IMR-90 (cell line): ENCODE measurements at regions not wholly inside any gene's neighbourhood (a gene's known extent, or its start where the extent isn't known, plus 50 kb on each side); places are given as distances from the start of the nearest gene placed in this dataset.

Experiments used
- CTCF ChIP-seq: conservative IDR thresholded peaks from 2 replicates; pipeline ENCODE4 v1.5.1; 2012; ENCODE audit warnings: mild to moderate bottlenecking, low read depth, low read length, improper control_type of control experiment
- FOS ChIP-seq: fragments of 150-350 bp; IDR thresholded peaks from 2 replicates; pipeline ENCODE4 v1.6.1; 2016; ENCODE audit warnings: low read depth, low read length
- MAZ ChIP-seq: IDR thresholded peaks from 2 replicates; pipeline ENCODE4 v1.6.1; 2012; ENCODE audit warnings: low read depth, mild to moderate bottlenecking, low read length, improper control_type of control experiment, moderate library complexity, borderline replicate concordance
- POLR2A ChIP-seq: IDR thresholded peaks from 2 replicates; pipeline ENCODE4 v1.6.1; 2012; ENCODE audit warnings: mild to moderate bottlenecking, low read depth, low read length
- RAD21 ChIP-seq: IDR thresholded peaks from 2 replicates; pipeline ENCODE4 v1.6.1; 2012; ENCODE audit warnings: low read length, improper control_type of control experiment
- RFX5 ChIP-seq: IDR thresholded peaks from 2 replicates; pipeline ENCODE4 v1.8.0; 2012; ENCODE audit warnings: low read depth, mild to moderate bottlenecking, low read length, moderate library complexity
- TF ChIP-seq, protein P1 (sequence below): fragments of 150-350 bp; IDR thresholded peaks from 2 replicates; pipeline ENCODE4 v1.6.1; 2016; ENCODE audit warnings: low read depth, mild to moderate bottlenecking, low read length, moderate library complexity, borderline replicate concordance

DNA sequence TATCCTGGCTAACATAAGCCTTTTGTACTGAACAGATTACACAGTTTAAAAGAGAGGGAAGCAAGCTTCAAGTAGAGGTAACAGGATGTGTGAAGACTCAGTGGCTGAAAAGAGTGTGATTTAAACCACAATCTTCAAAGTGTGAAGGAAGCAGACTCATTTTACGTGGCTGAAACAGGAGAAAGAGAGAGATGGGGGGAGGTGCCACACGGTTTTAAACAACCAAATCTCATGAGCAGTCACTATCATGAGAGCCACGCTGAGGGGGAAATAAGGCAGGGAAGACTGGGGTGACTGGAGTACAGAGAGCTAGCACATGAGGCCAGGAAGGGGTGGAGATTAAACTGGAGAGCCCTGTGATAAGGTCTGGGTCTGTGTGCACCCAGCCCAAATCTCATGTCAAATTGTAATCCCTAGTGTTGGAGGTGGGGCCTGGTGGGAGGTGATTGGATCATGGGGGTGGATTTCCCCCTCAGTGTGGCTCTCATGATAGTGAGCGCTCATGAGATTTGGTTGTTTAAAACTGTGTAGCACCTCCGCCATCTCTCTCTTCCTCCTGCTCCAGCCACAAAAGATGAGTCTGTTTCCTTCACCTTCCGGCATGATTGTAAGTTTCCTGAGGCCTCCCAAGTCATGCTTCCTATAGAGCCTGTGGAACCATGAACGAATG is 318.6 kb upstream of the CD180 start:
- no peak for TF ChIP-seq CTCF
- no peak for TF ChIP-seq MAZ
- no peak for TF ChIP-seq POLR2A
- TF ChIP-seq, protein P1, sequence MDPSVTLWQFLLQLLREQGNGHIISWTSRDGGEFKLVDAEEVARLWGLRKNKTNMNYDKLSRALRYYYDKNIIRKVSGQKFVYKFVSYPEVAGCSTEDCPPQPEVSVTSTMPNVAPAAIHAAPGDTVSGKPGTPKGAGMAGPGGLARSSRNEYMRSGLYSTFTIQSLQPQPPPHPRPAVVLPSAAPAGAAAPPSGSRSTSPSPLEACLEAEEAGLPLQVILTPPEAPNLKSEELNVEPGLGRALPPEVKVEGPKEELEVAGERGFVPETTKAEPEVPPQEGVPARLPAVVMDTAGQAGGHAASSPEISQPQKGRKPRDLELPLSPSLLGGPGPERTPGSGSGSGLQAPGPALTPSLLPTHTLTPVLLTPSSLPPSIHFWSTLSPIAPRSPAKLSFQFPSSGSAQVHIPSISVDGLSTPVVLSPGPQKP = no peak
- no peak for TF ChIP-seq RFX5
- no peak for TF ChIP-seq RAD21
- no peak for TF ChIP-seq FOS
